C4-2B (cell line): ENCODE measurements at regions not wholly inside any gene's neighbourhood (a gene's known extent, or its start where the extent isn't known, plus 50 kb on each side); places are given as distances from the start of the nearest gene placed in this dataset.

Experiments used
- CTCF ChIP-seq: fragments of 450-650 bp; conservative IDR thresholded peaks from 2 replicates; pipeline ENCODE4 v1.5.1; 2017; ENCODE audit warnings: mild to moderate bottlenecking
- ZFX ChIP-seq: fragments of 450-650 bp; IDR thresholded peaks from 2 replicates; pipeline ENCODE4 v1.6.1; 2017

GRCh38 chr3:191070201-191070600 is 128.8 kb upstream of the OSTN start:
- TF ChIP-seq CTCF = no peak
- no peak for TF ChIP-seq ZFX
